HuH-7.5 (cell line): ENCODE measurements at regions not wholly inside any gene's neighbourhood (a gene's known extent, or its start where the extent isn't known, plus 50 kb on each side); places are given as distances from the start of the nearest gene placed in this dataset.

Source experiments
- DNase-seq: peaks from one replicate; pipeline ENCODE4 v3.0.0; 2011; ENCODE audit warnings: low spot score

GRCh38 chr10:69684020-69684980 lies 54.3 kb downstream of the FAM241B start:
- no peak for DNase-seq

DNA sequence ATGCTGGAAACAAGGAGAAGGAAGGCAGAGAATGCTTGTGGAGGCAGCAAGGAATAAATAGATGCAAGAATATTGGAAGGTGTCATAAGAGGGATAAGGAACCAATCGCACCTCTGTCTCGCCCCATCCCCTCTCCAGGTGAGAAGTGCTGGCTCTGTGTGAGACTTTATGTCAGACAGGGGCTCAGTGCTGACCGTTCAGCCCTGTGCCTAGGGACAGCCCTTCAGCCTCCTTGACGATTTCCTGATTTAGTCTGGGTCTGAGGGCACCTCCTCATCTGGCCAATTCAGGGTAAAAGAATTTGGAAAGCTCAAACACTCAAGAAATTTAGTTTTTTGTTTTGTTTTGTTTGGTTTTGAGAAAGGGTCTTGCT lies 54.9 kb downstream of the FAM241B start:
- no peak for DNase-seq

- no peak for DNase-seq
These were observed 55.4 kb downstream of the FAM241B start for GRCh38 chr10:69685426-69685801.

GRCh38 chr10:69685802-69686585 lies 55.9 kb downstream of the FAM241B start:
- DNase-seq: no peak

DNA sequence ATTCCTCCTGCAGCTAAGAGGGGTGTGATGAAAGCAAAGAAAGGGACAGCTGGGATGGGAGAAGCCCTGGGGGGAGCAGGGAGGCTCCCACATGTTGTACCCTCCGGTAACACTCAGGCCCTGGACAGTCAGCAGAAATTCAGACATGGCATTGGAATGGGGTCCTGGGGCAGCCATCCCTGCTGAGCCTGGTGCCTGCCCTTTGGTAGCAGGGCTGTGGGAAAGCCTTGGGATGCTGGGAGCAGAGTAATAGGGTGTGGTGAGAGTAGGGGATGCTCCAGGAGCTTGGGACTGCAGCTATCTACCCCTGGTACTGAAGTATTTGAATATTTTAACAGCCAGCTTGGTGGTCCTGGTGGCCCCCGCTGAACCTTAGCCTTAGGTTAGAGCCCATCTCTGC lies 56.8 kb downstream of the FAM241B start:
- DNase-seq: no peak

DNA sequence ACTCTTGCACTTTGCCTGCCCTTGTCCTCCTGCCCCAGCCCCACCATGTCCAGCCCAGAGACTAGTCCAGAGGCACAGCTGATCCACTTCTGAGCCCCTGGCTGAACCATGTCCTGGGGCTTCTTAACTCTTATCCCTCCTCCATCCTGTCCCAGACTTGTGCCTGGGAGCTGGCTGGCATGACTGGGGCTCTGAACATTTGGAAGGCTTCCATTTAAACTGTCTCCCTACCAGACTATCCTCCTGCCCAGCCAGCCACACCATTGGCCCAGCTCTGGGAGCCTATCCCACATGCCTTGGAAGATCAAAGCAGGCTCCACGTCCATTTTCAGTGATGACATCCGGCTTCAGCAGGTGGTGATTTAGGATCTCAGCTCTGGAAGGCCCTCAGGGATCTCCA lies 57.4 kb downstream of the FAM241B start:
- no peak for DNase-seq

DNA sequence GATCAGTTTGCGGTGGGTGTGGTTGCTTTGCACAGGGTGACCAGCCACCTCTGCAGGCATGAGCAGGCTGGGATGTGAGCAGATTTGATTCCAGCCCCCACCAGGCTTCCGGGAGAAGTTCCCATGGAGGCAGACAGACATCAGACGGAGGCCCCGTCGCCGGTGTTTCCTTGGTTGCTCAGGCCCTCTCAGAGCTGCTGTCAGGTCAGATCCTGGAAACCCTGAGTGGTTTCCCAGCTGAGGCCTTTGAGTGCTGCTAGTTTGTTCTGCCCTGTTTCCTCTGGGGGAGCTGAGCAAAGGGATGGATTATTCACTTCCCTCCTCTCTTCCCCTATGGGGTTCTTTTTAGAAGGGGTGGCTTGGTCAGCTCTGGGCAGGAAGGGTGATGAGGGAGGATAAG lies 62.2 kb downstream of the FAM241B start:
- DNase-seq: no peak

DNA sequence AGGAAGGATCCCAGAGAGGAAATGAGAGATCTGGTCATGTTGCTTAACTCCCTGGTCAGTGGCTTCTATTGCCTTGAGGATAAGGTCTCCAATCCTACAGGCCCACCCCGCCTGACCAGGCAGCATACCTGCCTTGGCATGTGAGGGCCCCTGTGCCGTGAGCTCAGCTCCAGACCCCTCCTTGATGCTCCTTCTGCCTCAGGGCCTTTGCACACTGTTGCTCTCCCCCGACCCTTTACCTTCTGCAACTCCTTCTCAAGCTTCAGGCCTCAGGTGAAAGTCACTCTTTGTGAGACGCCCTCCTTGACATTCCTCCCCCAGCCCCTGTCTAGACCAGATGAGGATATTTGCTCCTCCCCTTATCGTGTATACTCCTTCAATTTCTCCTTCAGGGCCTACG lies 62.8 kb downstream of the FAM241B start:
- no peak for DNase-seq

DNA sequence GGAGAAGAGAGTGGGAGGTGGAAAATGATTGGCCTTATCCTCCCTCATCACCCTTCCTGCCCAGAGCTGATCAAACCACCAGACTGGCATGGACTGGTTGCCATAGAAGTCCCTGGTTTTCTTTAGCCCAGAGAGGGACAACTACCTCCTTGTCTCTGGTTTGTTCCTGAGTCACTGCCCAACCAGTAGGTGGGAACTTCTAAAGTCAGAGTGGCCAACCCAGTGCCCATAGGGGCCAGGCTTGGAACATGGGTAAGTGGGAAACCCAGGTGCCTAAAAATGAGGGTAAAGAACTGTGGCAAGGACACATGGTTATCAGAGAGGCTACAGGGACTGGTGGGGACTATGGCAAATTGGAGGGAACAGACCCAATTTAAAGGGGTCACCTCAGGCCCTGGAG lies 63.8 kb downstream of the FAM241B start:
- no peak for DNase-seq

DNA sequence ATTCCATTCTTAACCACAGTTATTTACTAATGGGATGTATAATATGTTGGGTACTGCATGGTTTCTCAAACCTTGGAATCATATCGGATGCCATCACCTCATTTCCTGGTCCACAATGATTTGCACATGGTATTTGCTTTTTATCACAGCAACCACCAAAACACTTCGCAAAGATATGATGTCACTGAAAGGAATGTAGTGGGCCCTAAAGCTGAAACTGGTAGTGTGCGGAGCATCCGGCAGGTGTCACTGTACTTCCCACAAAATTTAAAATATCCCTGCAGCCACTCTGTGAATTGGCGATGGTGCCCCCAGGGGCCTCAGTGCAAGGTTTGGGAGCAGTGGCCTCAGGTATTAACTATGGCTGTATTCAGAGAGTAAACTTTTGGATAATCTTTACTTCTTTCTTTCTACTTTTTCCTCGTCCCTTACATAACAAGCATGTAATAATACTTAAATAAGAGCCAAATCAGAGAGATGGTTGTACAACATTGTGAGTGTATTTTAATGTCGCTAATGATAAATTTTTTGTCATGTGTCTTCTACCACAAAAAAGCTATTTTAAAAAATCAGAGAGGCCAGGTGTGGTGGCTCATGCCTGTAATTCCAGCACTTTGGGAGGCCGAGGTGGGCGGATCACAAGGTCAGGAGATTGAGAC lies 66.2 kb downstream of the FAM241B start:
- peak; percentile 23 for DNase-seq

DNA sequence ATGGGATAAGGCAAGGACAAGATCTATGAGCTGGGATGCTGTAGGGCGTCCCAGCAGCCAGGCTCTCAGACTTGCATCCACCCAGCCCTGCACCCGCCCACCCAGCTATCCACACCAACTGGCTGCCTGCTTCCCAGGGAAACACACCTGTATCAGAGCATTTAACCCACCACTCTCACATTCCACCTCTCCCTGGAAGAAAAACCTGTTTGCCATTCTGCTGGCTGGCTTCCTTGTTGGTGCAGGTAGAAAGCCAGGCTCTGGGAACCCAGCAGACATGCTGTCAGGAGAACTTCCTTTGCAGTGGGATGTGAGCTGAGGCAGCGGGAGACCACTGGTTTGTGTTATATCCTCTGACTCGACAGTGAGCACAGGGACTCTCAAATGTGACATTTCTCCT lies 67.0 kb downstream of the FAM241B start:
- no peak for DNase-seq

GRCh38 chr10:69703256-69703655 lies 73.2 kb downstream of the FAM241B start:
- no peak for DNase-seq

DNA sequence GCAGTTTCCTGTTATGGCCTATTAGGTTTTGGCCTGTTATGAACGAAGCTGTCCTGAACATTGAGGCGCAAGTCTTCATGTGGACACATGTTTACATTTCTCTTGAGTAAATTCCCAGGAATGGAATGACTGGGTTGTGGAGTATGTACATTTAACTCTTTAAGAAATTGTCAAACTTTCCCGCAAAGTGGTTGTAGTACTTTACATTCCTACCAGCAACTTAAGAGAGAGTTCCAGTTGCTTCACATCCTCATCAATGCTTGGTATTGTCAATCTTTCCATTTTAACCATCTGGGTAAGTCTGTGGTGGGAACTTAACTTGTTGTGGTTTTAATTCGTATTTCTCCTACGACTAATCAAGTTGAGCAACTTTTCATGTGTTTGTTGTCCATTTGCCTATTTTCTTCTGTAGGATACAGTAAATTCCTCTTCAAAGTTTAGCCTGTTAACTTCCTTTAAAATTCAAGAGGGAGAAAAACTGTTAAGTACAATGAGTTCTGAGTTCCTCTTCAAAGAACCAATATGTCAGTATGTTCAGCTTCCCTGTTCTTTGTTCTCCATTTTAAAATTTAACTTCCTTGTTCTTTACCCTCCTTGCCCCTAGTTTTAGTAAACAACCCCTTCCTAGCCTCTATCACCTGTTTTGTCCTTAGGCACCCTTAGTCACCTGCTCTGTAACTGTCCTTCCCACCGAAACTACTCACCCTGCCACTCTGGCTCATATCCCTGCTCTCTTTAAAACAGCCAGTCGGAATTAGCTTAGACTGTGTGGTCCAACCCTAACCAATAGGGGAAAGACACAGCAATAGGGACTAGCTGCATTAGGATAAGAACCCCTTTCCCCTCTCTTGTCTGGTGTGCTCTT lies 74.0 kb downstream of the FAM241B start:
- no peak for DNase-seq

- no peak for DNase-seq
These were observed 79.4 kb downstream of the FAM241B start for GRCh38 chr10:69709366-69709941.

GRCh38 chr10:69710008-69710888 lies 80.2 kb downstream of the FAM241B start:
- no peak for DNase-seq

DNA sequence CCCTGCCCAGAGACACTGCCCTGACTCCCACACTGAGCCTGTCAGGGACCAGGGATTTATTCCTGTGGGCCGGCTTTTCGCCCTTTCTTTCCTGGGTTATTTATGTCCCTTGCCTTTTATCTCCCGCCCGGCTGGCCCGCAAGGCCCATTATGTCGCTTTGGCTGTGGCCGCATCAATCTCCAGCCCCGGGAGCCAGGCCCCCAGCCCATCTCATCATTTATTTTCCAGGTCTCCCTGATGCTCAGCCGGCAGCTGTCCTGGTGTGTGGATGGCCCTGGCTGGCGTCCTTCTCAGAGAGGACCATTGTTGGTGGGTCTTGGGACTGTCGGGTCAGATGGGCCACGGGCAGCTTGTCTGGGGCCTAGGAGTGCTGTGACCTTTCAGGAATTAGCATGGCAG lies 82.3 kb downstream of the FAM241B start:
- DNase-seq: no peak

DNA sequence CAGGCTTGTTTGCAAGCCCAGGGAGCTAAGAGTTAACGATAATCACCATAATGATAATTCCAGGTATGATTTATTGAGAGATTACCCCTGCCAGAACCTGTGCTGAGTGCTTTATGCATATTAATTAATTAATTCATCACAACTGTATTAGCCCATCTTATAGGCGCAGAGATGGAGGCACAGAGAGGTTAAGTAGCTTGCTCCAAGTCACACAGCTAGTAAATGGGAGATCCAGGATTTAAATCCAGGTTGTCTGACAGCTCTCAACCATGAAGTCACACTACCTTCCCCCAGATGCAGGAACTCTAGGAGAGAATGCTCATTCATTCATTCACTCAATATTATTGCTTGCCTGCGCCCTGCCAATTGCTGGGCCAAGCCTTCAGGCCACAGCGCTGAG lies 84.5 kb downstream of the FAM241B start:
- no peak for DNase-seq

DNA sequence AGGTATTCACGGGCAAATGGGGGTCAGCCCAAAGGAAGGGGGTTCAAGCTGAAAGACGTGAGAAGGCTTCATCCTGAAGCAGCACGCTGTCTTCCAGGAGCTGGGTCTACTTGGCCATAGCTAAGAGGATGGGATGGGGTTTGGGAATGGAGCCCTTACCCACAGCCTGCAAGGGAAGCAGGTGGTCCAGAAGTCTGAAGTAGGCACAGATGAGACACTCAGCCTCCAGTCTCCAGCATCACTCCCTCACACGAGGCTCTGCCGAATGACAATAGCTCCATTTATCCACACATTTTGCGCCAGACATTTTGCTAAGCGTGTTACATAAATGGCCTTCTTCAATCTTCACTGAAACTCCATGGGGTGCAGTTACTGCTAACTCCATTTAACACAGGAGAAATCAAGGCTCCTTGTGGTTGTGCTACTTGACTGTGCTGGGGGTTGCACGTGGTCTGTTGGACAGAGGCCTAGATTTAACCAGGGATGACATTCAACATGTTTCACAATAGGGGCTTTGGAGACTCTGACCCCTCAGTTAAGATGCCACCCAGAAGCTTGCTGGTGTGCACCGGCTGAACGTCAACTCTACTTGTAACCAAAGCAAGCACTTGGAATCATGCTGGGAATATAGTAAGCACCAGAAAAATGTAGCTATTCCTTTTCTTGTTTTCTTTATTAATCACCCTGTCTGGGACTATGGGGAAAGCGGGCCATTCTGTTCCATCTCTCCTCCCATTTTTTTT lies 85.3 kb downstream of the FAM241B start:
- DNase-seq: no peak

GRCh38 chr10:69715899-69716606 lies 85.7 kb upstream of the COL13A1 start:
- no peak for DNase-seq
